ENCODE measurements at regions not wholly inside any gene's neighbourhood (a gene's known extent, or its start where the extent isn't known, plus 50 kb on each side); places are given as distances from the start of the nearest gene placed in this dataset.
A peak's percentile ranks its signal among the peaks of the same experiment; 100 is the strongest.
"Not testable (repeated sequence)": the region's sequence is repeated elsewhere in the genome, so short reads cannot be mapped to it uniquely, and the experiment has no call there.

DNA sequence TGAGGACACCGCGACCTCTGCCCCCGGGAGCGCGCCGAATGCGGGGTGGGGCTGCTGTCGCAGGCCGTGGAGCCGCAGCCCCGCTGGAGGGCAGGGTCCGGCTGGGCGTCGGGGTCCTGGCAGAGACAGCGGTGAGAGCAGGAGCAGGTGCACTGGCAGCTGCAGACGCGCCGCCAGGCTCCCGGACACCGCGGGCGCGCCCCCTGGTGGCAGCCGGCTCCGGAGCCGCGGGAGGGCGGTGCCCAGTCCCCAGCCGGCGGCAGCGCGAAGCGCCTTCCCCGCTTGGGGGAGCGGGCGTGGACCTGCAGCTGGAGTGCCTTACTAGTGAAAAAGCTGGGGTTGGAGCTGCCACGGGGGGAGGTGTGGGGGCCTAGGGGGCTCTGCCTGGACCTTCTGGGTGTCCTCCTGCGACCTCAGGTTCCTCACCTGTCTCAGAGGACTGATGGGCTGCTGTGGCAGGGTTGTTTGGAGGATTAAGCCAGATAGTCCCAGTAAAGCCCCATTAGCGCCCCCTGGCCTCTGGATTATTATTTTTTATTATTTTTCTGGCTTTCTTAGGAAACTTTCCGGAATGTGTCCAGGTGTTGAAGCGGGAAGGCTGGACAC, 274.2 kb downstream of the CCDC74A start (continued):
- TF ChIP-seq, protein P1, sequence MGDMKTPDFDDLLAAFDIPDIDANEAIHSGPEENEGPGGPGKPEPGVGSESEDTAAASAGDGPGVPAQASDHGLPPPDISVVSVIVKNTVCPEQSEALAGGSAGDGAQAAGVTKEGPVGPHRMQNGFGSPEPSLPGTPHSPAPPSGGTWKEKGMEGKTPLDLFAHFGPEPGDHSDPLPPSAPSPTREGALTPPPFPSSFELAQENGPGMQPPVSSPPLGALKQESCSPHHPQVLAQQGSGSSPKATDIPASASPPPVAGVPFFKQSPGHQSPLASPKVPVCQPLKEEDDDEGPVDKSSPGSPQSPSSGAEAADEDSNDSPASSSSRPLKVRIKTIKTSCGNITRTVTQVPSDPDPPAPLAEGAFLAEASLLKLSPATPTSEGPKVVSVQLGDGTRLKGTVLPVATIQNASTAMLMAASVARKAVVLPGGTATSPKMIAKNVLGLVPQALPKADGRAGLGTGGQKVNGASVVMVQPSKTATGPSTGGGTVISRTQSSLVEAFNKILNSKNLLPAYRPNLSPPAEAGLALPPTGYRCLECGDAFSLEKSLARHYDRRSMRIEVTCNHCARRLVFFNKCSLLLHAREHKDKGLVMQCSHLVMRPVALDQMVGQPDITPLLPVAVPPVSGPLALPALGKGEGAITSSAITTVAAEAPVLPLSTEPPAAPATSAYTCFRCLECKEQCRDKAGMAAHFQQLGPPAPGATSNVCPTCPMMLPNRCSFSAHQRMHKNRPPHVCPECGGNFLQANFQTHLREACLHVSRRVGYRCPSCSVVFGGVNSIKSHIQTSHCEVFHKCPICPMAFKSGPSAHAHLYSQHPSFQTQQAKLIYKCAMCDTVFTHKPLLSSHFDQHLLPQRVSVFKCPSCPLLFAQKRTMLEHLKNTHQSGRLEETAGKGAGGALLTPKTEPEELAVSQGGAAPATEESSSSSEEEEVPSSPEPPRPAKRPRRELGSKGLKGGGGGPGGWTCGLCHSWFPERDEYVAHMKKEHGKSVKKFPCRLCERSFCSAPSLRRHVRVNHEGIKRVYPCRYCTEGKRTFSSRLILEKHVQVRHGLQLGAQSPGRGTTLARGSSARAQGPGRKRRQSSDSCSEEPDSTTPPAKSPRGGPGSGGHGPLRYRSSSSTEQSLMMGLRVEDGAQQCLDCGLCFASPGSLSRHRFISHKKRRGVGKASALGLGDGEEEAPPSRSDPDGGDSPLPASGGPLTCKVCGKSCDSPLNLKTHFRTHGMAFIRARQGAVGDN (IDR thresholded peaks at IDR 0.05), result 0 out of 2 replicates have a peak, but pooled peaks have one; percentile 45
- TF ChIP-seq IKZF1 (conservative IDR thresholded peaks at IDR 0.05) (0 out of 2 replicates have a peak, but pooled peaks have one; percentile 22), ZNF207 (IDR thresholded peaks at IDR 0.05; ENCODE audit: borderline replicate concordance) (0 out of 2 replicates have a peak, but pooled peaks have one; percentile 32), BHLHE40 (IDR thresholded peaks at IDR 0.05; ENCODE audit: borderline replicate concordance in 1 of 2, low read depth in 2 of 2, low read length in 1 of 2) (peak in 1 of 2 experiments; percentile 67; a peak in 2 of 4 replicates), SMARCA5 (IDR thresholded peaks at IDR 0.05) (peak; percentile 75; the same call in 1 of the 2 replicates), RAD21 (IDR thresholded peaks at IDR 0.05; ENCODE audit: insufficient read depth, low read depth, low read length) (peak; percentile 35; the same call in 1 of the 2 replicates), TCF3 (IDR thresholded peaks at IDR 0.05; ENCODE audit: borderline replicate concordance, insufficient read depth, low read depth, low read length) (peak; percentile 81), GATAD2B (conservative IDR thresholded peaks at IDR 0.05; ENCODE audit: low read depth) (peak; percentile 36; the same call in 1 of the 2 replicates), RB1 (IDR thresholded peaks at IDR 0.05; ENCODE audit: borderline replicate concordance) (peak; percentile 38; the same call in 1 of the 2 replicates)

DNA sequence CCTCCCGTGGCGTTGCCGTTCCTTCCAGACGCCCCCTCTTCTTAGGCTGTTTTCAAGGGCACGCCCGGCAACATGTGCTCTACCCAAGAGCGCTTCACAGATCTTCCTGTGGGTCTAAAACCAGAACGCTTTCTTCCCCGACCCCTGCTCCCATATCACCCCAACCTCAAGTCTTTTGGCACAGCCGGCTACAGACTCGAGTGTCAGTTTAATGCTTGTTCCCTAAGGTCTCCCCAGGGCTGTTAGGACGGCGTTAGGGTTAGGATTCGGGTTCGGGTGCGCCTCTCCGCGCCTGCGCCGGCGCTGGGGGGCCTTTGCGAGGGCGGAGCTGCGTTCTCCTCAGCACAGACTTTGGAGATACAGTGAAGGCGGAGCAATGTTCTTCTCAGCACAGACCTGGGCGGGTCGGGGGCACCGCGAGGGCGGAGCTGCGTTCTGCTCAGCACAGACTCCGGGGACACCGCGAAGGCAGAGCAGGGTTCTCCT, 274.7 kb downstream of the CCDC74A start:
- ATAC-seq, result peak; percentile 78
- WGBS (ENCODE audit: insufficient coverage, insufficient replicate concordance, low lambda C conversion rate, missing lambda C conversion rate), result 56% methylated on average over 34 of the region's 34 CpGs
- ChIA-PET RAD21 (ENCODE audit: unreplicated experiment) (interaction anchor here (1.3 to 2.2 kb wide), 5 partner anchors 117 to 1470 kb away, joined by 3 to 15 read pairs (median 4); no protein-coding TSS in a partner anchor), CTCF (interaction anchor here (0.6 to 3.9 kb wide), 8 partner anchors 112 to 1471 kb away, joined by 3 to 35 read pairs (median 3); no protein-coding TSS in a partner anchor), SMC1A (ENCODE audit: uncharacterized antibody, unreplicated experiment) (interaction anchor here (0.8 to 1.7 kb wide), 3 partner anchors 117 to 129 kb away, joined by 3 to 9 read pairs (median 4); no protein-coding TSS in a partner anchor)
- Histone ChIP-seq H3K4me3 (peak overlapping the region; percentile 13; the same call in 1 of the 2 replicates), H2AFZ (ENCODE audit: control insufficient read depth, low read depth, low read length) (peak overlapping the region; percentile 60), H3K4me2 (ENCODE audit: control insufficient read depth, insufficient read depth) (peak overlapping the region; percentile 54; the same call in 1 of the 2 replicates)
- DNase-seq (ENCODE audit: low read depth, low spot score); FAIRE-seq; POLR2A ChIA-PET; H3K36me3 ChIP-seq (ENCODE audit: control insufficient read depth in 2 of 2, insufficient read depth in 2 of 2, low read length in 1 of 2); H3K27ac ChIP-seq (ENCODE audit: control insufficient read depth, insufficient read depth); H3K27me3 ChIP-seq (replicated peaks in 1 of 2; ENCODE audit: control insufficient read depth in 2 of 2, insufficient read depth in 2 of 2, low read length in 1 of 2); H3K9ac ChIP-seq (ENCODE audit: control insufficient read depth, insufficient read depth, low read length); H3K4me1 ChIP-seq (ENCODE audit: control insufficient read depth, insufficient read depth, low read length); BruUV-seq (replicated peaks); H3K9me3 ChIP-seq (replicated peaks; ENCODE audit: control insufficient read depth, insufficient read depth, low read length); H3K79me2 ChIP-seq (ENCODE audit: control insufficient read depth, insufficient read depth, low read length); H4K20me1 ChIP-seq (ENCODE audit: control insufficient read depth, insufficient read depth): not testable (repeated sequence)
- intact Hi-C loops (cut with micrococcal nuclease; ENCODE audit: unreplicated experiment), result loop anchor here (2.0 kb wide), 2 partner anchors 390 to 1470 kb away; no protein-coding TSS in a partner anchor
- in situ Hi-C loops (cut with MboI), result loop anchor here (10.0 to 25.0 kb wide), 2 partner anchors 128 to 1465 kb away; partner anchors contain the start of gene IMP4
